H9 (cell line): ENCODE measurements at regions not wholly inside any gene's neighbourhood (a gene's known extent, or its start where the extent isn't known, plus 50 kb on each side); places are given as distances from the start of the nearest gene placed in this dataset.

Experiments used
- DNase-seq: peaks from one replicate; pipeline ENCODE4 v3.0.0-alpha.2; 2017
- H2AFZ ChIP-seq: one replicate; pipeline ENCODE4 v1.6.1; 2013; ENCODE audit warnings: mild to moderate bottlenecking, low read length, control low read depth, moderate library complexity
- H2AK5ac ChIP-seq: 2 replicates; pipeline ENCODE4 v1.6.1; 2013; ENCODE audit warnings: low read length, control low read depth, mixed read lengths; ENCODE audit not compliant: insufficient read length
- H2BK120ac ChIP-seq: one replicate; pipeline ENCODE4 v1.6.1; 2013; ENCODE audit warnings: low read depth, mild to moderate bottlenecking, low read length, control low read depth, inconsistent platforms; ENCODE audit not compliant: poor library complexity, severe bottlenecking
- H2BK12ac ChIP-seq: 2 replicates; pipeline ENCODE4 v1.6.1; 2013; ENCODE audit warnings: low read length, control low read depth, mixed read lengths, low read depth; ENCODE audit not compliant: insufficient read length
- H2BK15ac ChIP-seq: 2 replicates; pipeline ENCODE4 v1.6.1; 2013; ENCODE audit warnings: low read depth, low read length, control low read depth
- H2BK20ac ChIP-seq: one replicate; pipeline ENCODE4 v1.6.1; 2013; ENCODE audit warnings: low read depth, mild to moderate bottlenecking, low read length, control low read depth, inconsistent platforms; ENCODE audit not compliant: poor library complexity, severe bottlenecking
- H2BK5ac ChIP-seq: 2 replicates; pipeline ENCODE4 v1.6.1; 2013; ENCODE audit warnings: low read length, control low read depth, mixed read lengths; ENCODE audit not compliant: insufficient read length
- H3K14ac ChIP-seq: 2 replicates; pipeline ENCODE4 v1.6.1; 2013; ENCODE audit warnings: low read length, control low read depth; ENCODE audit not compliant: insufficient read depth
- H3K18ac ChIP-seq: 2 replicates; pipeline ENCODE4 v1.6.1; 2013; ENCODE audit warnings: low read depth, mild to moderate bottlenecking, mixed read lengths, low read length, control low read depth; ENCODE audit not compliant: insufficient read length
- H3K23ac ChIP-seq: 2 replicates; pipeline ENCODE4 v1.6.1; 2013; ENCODE audit warnings: low read length, control low read depth, mixed read lengths, low read depth; ENCODE audit not compliant: insufficient read length
- H3K23me2 ChIP-seq: 2 replicates; pipeline ENCODE4 v1.6.1; 2013; ENCODE audit warnings: low read depth, mild to moderate bottlenecking, mixed read lengths, low read length, control low read depth; ENCODE audit not compliant: insufficient read length, poor library complexity, severe bottlenecking
- H3K27ac ChIP-seq: 2 replicates; pipeline ENCODE4 v1.5.1; 2013; ENCODE audit warnings: low read length, control low read depth, mixed read lengths, low read depth; ENCODE audit not compliant: insufficient read length
- H3K27me3 ChIP-seq: 2 replicates; pipeline ENCODE4 v1.6.1; 2013; ENCODE audit warnings: low read length, control low read depth, inconsistent platforms; ENCODE audit not compliant: insufficient read depth
- H3K4ac ChIP-seq: 2 replicates; pipeline ENCODE4 v1.6.1; 2013; ENCODE audit warnings: low read depth, mild to moderate bottlenecking, control low read depth, inconsistent platforms, low read length, moderate library complexity
- H3K4me1 ChIP-seq: 2 replicates; pipeline ENCODE4 v1.6.1; 2013; ENCODE audit warnings: low read length, control low read depth, inconsistent platforms; ENCODE audit not compliant: insufficient read depth
- H3K4me2 ChIP-seq: 2 replicates; pipeline ENCODE4 v1.6.1; 2013; ENCODE audit warnings: low read length, control low read depth, mixed read lengths; ENCODE audit not compliant: insufficient read length, insufficient read depth
- H3K56ac ChIP-seq: 2 replicates; pipeline ENCODE4 v1.6.1; 2013; ENCODE audit warnings: low read depth, mild to moderate bottlenecking, mixed read lengths, low read length, control low read depth; ENCODE audit not compliant: insufficient read length
- H3K79me1 ChIP-seq: 2 replicates; pipeline ENCODE4 v1.6.1; 2013; ENCODE audit warnings: low read depth, mild to moderate bottlenecking, moderate library complexity, low read length, control low read depth, inconsistent platforms; ENCODE audit not compliant: insufficient read depth, poor library complexity, severe bottlenecking
- H3K79me2 ChIP-seq: 2 replicates; pipeline ENCODE4 v1.6.1; 2013; ENCODE audit warnings: low read length, control low read depth, inconsistent platforms; ENCODE audit not compliant: insufficient read depth
- H3K9ac ChIP-seq: 2 replicates; pipeline ENCODE4 v1.6.1; 2013; ENCODE audit warnings: low read length, control low read depth, mixed read lengths; ENCODE audit not compliant: insufficient read length; ENCODE audit errors: extremely low read depth
- H3K9me3 ChIP-seq: one replicate; pipeline ENCODE4 v1.6.1; 2013; ENCODE audit warnings: low read depth, low read length, inconsistent platforms; ENCODE audit not compliant: control insufficient read depth
- H3T11ph ChIP-seq: one replicate; pipeline ENCODE4 v1.6.1; 2013; ENCODE audit warnings: mild to moderate bottlenecking, low read length, control low read depth, inconsistent platforms
- H4K20me1 ChIP-seq: one replicate; pipeline ENCODE4 v1.6.1; 2013; ENCODE audit not compliant: control insufficient read depth, insufficient read length, insufficient read depth
- H4K5ac ChIP-seq: 2 replicates; pipeline ENCODE4 v1.6.1; 2013; ENCODE audit warnings: low read depth, mild to moderate bottlenecking, mixed read lengths, low read length, control low read depth; ENCODE audit not compliant: insufficient read length
- H4K8ac ChIP-seq: replicated peaks from 2 replicates; pipeline ENCODE4 v1.6.1; 2013; ENCODE audit warnings: low read length, control low read depth, mixed read lengths, low read depth; ENCODE audit not compliant: insufficient read length
- H4K91ac ChIP-seq: 2 replicates; pipeline ENCODE4 v1.6.1; 2013; ENCODE audit warnings: low read depth, mild to moderate bottlenecking, moderate library complexity, mixed read lengths, low read length, control low read depth; ENCODE audit not compliant: insufficient read length
- H3K27ac Mint-ChIP-seq, 3 experiments: 2 replicates in 2 of 3; 3 replicates in 1 of 3; pipeline ENCODE4 v1.8.0; 2020 to 2021; ENCODE audit warnings: mixed read lengths in 3 of 3, mild to moderate bottlenecking in 1 of 3, moderate library complexity in 1 of 3
- H3K27me3 Mint-ChIP-seq: 2 replicates; pipeline ENCODE4 v1.8.0; 2021; ENCODE audit warnings: low read depth, mild to moderate bottlenecking, moderate library complexity, mixed read lengths
- H3K36me3 Mint-ChIP-seq, 3 experiments: 2 replicates in 2 of 3; 3 replicates in 1 of 3; pipeline ENCODE4 v1.8.0; 2020 to 2021; ENCODE audit warnings: low read depth in 3 of 3, mixed read lengths in 3 of 3; ENCODE audit not compliant: insufficient read depth in 1 of 3
- H3K4me1 Mint-ChIP-seq, 2 experiments: 2 replicates each; pipeline ENCODE4 v1.8.0; 2020; ENCODE audit warnings: mixed read lengths in 2 of 2
- H3K4me3 Mint-ChIP-seq, 2 experiments: 2 replicates in 1 of 2; 3 replicates in 1 of 2; pipeline ENCODE4 v1.8.0; 2020 to 2021; ENCODE audit warnings: mild to moderate bottlenecking in 2 of 2, mixed read lengths in 2 of 2, moderate library complexity in 1 of 2
- H3K9me3 Mint-ChIP-seq, 2 experiments: 2 replicates in 1 of 2; 3 replicates in 1 of 2; pipeline ENCODE4 v1.8.0; 2020; ENCODE audit warnings: mild to moderate bottlenecking in 2 of 2, mixed read lengths in 2 of 2, moderate library complexity in 1 of 2
- CTCF ChIP-seq: fragments of 200-600 bp; sonication (generic); conservative IDR thresholded peaks from 3 replicates; pipeline ENCODE4 v1.8.0; 2021; ENCODE audit warnings: antibody characterized with exemption, mild to moderate bottlenecking
- WGBS: extraction: QIAGEN DNeasy Blood & Tissue Kit; methylation state at CpG from one replicate; pipeline ENCODE4 v1.1.7; 2013; ENCODE audit warnings: missing lambda C conversion rate, low lambda C conversion rate, mixed read lengths; ENCODE audit not compliant: insufficient read length; ENCODE audit errors: extremely low coverage; 5-methylcytosine and 5-hydroxymethylcytosine counted together

- no peak for TF ChIP-seq CTCF
- H3K4me1 ChIP-seq = no peaks in the 10 kb centered on the region
- no peak overlapping the region for H3T11ph ChIP-seq
- Mint-ChIP-seq H3K4me1 (no peaks in the 10 kb centered on the region), H3K27me3 (peaks cover 3% of the 10 kb centered on the region), H3K27ac (no peak overlapping the region), H3K9me3 (peaks cover 93 to 95% of the 10 kb centered on the region in 2 experiments), H3K4me3 (no peak overlapping the region), H3K36me3 (peaks cover 6 to 37% (median 12%) of the 10 kb centered on the region in 3 experiments; a peak in 6 of 7 replicates)
- H3K9me3 ChIP-seq = peaks cover 99% of the 10 kb centered on the region
- no peak overlapping the region for H4K91ac ChIP-seq
- H3K14ac ChIP-seq = no peak overlapping the region
- no peak overlapping the region for H3K23ac ChIP-seq
- H3K9ac ChIP-seq = no peak overlapping the region
- DNase-seq = peak; percentile 4
- H3K4ac ChIP-seq = no peak overlapping the region
- H2AK5ac ChIP-seq = no peak overlapping the region
- no CpG with 5 or more reads among the region's 3 CpGs for WGBS
- H3K79me2 ChIP-seq = no peaks in the 10 kb centered on the region
- no peak overlapping the region for H2BK20ac ChIP-seq
- no peak overlapping the region for H3K4me2 ChIP-seq
- no peaks in the 10 kb centered on the region for H4K20me1 ChIP-seq
- H2BK120ac ChIP-seq = no peak overlapping the region
- H3K27ac ChIP-seq = no peak overlapping the region
- H4K5ac ChIP-seq = no peak overlapping the region
- H2BK15ac ChIP-seq = no peak overlapping the region
- H3K27me3 ChIP-seq = no peaks in the 10 kb centered on the region
- H2BK12ac ChIP-seq = no peak overlapping the region
- H4K8ac ChIP-seq = no peak overlapping the region
- no peak overlapping the region for H2AFZ ChIP-seq
- no peak overlapping the region for H2BK5ac ChIP-seq
- no peaks in the 10 kb centered on the region for H3K79me1 ChIP-seq
- H3K18ac ChIP-seq = no peak overlapping the region
- H3K23me2 ChIP-seq = no peaks in the 10 kb centered on the region
- no peak overlapping the region for H3K56ac ChIP-seq
These were observed 409.0 kb downstream of the TMEM121 start for GRCh38 chr14:105935384-105935783.
